Central memory CD8-positive, alpha-beta T cell (primary cell): ENCODE measurements at regions not wholly inside any gene's neighbourhood (a gene's known extent, or its start where the extent isn't known, plus 50 kb on each side); places are given as distances from the start of the nearest gene placed in this dataset.
"Not testable (repeated sequence)": the region's sequence is repeated elsewhere in the genome, so short reads cannot be mapped to it uniquely, and the experiment has no call there.

Experiments used
- ATAC-seq: fragments of 150-1000 bp; cut with Tn5 transposase; replicated peaks from 2 replicates; pipeline ENCODE4 v1.10.0; 2022; ENCODE audit warnings: mild to moderate bottlenecking, moderate FRiP score, moderate number of reproducible peaks; ENCODE audit not compliant: poor library complexity, severe bottlenecking; ENCODE audit errors: extremely low read depth
- DNase-seq, 2 donors: peaks; one replicate each; pipeline ENCODE4 v3.0.0; 2021; ENCODE audit warnings: low spot score in 2 of 2
- H3K27ac Mint-ChIP-seq: one replicate; pipeline ENCODE4 v1.8.0; 2022; ENCODE audit warnings: low read depth, mild to moderate bottlenecking, moderate library complexity, mixed read lengths
- H3K27me3 Mint-ChIP-seq: one replicate; pipeline ENCODE4 v1.8.0; 2022; ENCODE audit warnings: mixed read lengths
- H3K36me3 Mint-ChIP-seq: one replicate; pipeline ENCODE4 v1.8.0; 2022; ENCODE audit warnings: mild to moderate bottlenecking, moderate library complexity, mixed read lengths; ENCODE audit not compliant: insufficient read depth
- H3K4me1 Mint-ChIP-seq: one replicate; pipeline ENCODE4 v1.8.0; 2022; ENCODE audit warnings: mixed read lengths
- H3K4me3 Mint-ChIP-seq: one replicate; pipeline ENCODE4 v1.8.0; 2022; ENCODE audit warnings: mild to moderate bottlenecking, moderate library complexity, mixed read lengths
- H3K9me3 Mint-ChIP-seq: one replicate; pipeline ENCODE4 v1.8.0; 2022; ENCODE audit warnings: mixed read lengths

DNA sequence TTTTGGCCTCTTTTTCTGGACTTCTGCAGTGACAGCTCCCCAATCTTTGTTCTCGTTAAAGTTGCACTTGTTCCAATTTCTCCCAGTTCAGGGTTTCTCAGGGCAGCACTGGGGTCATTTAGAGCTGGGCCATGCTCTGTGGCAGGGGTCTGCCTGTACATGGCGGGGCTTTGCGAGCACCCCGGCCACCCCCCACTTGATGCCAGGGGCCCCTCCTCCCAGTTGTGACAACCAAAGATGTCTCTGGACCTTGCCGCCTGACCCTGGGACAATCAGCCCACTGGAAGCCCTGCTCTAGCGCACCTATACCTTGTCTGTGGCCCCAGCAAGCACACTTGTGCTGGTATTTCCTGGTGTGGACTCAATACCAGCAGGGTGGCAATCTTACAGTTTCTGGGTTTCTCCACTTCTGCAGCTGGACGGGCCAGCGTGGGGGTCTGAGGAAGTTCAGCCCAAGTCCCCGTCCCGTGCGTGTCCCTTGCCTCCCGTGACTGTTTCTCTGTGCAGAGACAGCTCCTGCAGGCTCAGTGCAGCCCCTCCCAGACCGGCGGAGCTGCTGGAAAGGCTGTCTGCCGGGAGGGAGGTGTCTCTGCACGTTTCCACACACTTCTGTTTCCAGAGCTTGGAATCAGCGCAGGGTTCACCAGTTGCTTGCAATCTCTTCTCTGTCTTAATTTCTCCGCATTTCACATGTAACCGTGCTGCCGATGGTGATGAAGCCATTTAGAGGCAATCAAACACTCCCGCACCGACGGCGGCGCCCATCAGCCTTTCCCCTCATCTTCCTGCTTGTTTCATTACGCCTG, 1328.9 kb downstream of the BRD1 start:
- no peak overlapping the region for H3K4me3 Mint-ChIP-seq
- peaks cover 31% of the 10 kb centered on the region for H3K27me3 Mint-ChIP-seq
- ATAC-seq = no peak

DNA sequence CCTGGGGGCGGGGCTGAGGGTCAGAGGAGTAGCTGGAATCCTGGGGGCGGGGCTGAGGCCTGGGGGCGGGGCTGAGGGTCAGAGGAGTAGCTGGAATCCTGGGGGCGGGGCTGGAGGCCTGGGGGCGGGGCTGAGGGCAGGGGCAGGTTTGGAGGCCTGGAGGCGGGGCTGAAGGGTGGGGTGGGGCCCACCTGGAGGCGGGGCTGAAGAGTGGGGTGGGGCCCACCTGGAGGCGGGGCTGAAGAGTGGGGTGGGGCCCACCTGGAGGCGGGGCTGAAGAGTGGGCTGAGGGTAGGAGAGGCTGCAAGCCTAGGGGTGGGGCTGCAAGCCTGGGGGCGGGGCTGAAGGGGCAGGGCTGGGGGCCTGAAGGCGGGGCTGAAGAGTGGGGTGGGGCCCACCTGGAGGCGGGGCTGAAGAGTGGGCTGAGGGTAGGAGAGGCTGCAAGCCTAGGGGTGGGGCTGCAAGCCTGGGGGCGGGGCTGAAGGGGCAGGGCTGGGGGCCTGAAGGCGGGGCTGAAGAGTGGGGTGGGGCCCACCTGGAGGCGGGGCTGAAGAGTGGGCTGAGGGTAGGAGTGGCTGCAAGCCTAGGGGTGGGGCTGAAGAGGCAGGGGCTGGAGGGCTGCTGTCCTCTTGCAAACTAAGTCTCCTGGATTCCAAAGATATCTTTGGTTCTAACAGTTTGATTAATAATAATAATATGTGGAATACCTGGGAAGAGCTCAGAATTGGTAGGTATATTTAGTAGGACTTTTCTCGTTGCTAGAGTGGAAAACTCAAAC, 1329.7 kb downstream of the BRD1 start:
- peaks cover 35% of the 10 kb centered on the region for H3K27me3 Mint-ChIP-seq
- H3K4me1 Mint-ChIP-seq, H3K4me3 Mint-ChIP-seq, DNase-seq, H3K27ac Mint-ChIP-seq, H3K36me3 Mint-ChIP-seq, ATAC-seq, H3K9me3 Mint-ChIP-seq: not testable (repeated sequence)

More for the DNA sequence above, 1328.9 kb downstream of the BRD1 start:
- Mint-ChIP-seq H3K36me3 (no peaks in the 10 kb centered on the region), H3K27ac (no peak overlapping the region), H3K9me3 (no peaks in the 10 kb centered on the region), H3K4me1 (no peaks in the 10 kb centered on the region)
- no peak for DNase-seq

DNA sequence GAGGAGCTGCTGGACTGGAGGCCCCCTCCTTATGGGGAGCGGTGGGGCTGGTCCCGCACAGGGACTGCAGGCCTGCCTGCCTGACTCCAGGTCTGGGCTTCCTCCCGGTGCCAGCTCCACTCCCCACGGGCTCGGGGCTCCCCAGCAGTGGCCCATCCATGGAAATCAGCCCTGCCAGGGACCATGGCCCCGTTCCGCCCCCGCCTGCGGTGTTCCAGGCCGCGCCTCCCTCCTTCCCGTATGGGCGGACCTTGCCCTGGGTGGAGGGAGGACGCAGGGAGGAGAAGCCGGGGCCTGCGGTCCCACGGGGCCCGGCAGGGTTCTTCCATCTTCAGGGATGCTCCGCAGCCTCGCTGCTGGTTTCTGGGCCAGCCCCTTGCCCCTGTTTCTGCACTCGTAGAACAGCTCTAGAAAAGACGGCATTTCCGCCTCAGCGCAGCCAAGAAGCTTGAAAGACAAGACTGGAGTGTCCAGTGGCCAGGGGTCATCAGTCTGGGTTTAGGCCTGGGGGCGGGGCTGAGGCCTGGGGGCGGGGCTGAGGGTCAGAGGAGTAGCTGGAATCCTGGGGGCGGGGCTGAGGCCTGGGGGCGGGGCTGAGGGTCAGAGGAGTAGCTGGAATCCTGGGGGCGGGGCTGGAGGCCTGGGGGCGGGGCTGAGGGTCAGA, 1330.6 kb downstream of the BRD1 start:
- no peaks in the 10 kb centered on the region for H3K9me3 Mint-ChIP-seq
- no peak overlapping the region for H3K4me3 Mint-ChIP-seq
- H3K27me3 Mint-ChIP-seq = peaks cover 37% of the 10 kb centered on the region
- DNase-seq (no peak), ATAC-seq (no peak)
- no peaks in the 10 kb centered on the region for H3K36me3 Mint-ChIP-seq
- H3K4me1 Mint-ChIP-seq = peaks cover 5% of the 10 kb centered on the region
- no peak overlapping the region for H3K27ac Mint-ChIP-seq

DNA sequence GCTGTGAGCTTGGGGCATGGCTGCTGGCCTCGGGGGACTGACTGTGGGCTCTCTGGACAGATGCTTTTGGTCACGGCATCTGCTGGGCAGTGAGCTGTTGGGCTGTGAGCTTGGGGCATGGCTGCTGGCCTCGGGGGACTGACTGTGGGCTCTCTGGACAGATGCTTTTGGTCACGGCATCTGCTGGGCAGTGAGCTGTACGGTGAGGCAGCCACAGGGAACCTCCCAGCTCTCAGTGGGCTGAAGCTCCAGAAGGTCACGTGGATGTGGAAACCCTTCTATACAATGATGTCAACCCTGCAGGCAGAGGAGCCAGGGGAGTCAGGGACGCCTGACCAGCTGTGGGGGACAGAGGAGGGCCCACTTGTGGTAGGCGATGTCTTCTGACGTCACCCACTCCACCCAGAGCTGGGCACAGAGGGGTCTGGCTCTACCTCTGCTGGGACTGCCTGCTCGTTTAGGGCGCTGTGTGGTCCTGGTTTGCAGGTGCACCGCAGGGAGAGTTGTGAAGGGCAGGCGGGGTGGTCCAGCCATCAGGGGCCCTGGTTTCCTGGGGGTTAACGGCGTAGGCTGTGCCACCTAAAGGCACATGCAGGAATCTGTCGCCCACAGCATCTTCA, 1331.3 kb downstream of the BRD1 start:
- H3K36me3 Mint-ChIP-seq = no peaks in the 10 kb centered on the region
- DNase-seq (no peak), ATAC-seq (no peak)
- no peaks in the 10 kb centered on the region for H3K9me3 Mint-ChIP-seq
- peaks cover 7% of the 10 kb centered on the region for H3K4me1 Mint-ChIP-seq
- H3K27me3 Mint-ChIP-seq = peaks cover 45% of the 10 kb centered on the region
- no peak overlapping the region for H3K4me3 Mint-ChIP-seq
- H3K27ac Mint-ChIP-seq = no peak overlapping the region

DNA sequence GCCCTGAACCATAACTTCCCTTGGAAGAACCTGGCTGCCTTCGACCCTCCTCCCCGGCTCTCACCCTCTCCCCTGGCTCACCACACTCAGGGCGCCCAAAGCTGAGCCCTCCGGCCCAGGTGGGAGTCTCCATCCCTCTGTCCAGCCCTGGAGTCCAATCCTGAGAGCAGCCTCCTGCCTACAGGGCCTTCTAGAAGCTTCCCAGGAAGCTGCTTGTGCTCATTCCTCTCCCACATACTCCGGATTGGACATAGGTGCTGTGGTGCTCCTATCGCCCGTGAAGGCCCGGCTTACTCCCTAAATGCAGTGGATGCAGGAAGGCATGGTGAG, 1332.0 kb downstream of the BRD1 start:
- H3K27ac Mint-ChIP-seq = no peak overlapping the region
- H3K9me3 Mint-ChIP-seq = no peaks in the 10 kb centered on the region
- H3K4me3 Mint-ChIP-seq = no peak overlapping the region
- peaks cover 51% of the 10 kb centered on the region for H3K27me3 Mint-ChIP-seq
- no peaks in the 10 kb centered on the region for H3K36me3 Mint-ChIP-seq
- DNase-seq (no peak), ATAC-seq (no peak)
- peaks cover 7% of the 10 kb centered on the region for H3K4me1 Mint-ChIP-seq

DNA sequence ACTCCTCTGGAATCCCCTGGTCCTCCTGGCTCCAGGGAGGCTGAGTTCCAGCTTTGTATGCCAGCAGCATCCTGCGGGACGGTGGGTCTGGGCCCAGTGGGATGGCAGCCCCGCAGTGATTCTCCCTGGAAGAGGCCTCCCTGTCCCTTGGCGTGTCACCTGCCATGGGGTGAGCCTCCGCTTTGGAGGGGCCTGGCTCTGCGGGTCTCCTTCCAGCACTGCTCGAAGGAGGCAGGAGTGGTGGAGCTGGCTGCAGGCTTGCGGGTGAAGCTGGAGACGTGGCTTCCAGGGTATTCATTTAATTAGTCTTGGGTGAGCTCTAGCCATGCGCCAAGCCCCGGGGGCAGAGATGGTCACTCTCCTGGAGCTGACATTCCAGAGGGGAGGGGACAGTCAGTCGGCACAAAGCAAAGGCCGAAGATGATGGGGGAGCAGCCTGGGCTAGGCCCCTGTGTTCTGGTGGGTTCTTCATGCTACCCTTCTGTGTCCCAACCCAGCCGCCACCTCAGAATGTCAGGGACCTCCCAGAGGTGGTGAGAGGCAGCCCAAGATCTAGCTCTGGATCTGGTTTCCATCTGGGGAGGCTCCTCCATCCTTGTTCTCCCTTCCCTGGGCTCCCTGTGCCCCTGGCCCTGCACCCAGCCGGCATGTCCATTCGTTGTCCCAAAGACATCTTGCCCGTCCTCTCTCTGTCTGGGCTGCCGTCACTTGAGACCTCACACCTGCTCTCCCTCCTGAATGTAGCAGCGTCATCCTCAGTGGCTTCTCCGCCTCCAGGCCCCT, 1332.5 kb downstream of the BRD1 start:
- H3K27me3 Mint-ChIP-seq = peaks cover 56% of the 10 kb centered on the region
- H3K36me3 Mint-ChIP-seq = no peaks in the 10 kb centered on the region
- no peak overlapping the region for H3K4me3 Mint-ChIP-seq
- no peaks in the 10 kb centered on the region for H3K9me3 Mint-ChIP-seq
- no peak overlapping the region for H3K27ac Mint-ChIP-seq
- ATAC-seq = no peak
- no peak for DNase-seq
- H3K4me1 Mint-ChIP-seq = peaks cover 7% of the 10 kb centered on the region

DNA sequence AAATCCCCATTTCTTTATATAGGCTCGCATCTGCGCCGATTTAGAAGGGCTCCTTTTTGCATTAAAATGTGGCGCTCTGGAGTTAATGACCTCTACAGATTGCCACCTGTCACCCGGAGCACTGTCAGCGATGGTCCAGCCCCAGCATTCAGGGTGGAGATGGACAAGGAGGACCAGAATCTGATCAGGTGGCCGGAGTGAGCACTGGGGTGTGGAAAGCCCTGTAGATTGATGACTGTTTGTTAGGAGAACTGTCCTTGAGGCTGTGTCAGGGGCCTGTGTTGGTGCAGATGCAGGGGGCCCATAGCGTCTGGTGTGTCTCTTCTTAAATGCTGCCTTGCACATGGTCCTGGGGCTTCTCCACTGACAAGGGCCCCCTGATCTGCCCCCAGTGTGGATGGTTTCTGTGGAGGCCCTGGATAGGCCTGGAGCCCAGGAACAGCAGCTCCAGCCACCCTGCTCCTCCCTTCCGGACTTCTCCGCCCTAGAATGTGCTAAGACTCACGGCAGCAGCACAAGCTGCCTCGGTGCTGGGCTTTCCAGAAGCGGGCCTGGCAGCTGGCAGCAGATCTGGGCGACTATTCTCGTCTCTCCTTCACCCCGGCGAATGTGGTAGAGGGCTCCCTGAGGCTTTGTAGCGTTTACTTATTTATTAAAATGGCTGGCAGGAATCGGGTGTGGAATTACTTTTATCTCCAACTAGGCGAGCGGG, 1333.3 kb downstream of the BRD1 start:
- Mint-ChIP-seq H3K36me3 (no peaks in the 10 kb centered on the region), H3K9me3 (no peaks in the 10 kb centered on the region), H3K4me3 (no peak overlapping the region), H3K4me1 (peaks cover 7% of the 10 kb centered on the region), H3K27ac (no peak overlapping the region), H3K27me3 (peaks cover 56% of the 10 kb centered on the region)
- no peak for DNase-seq
- no peak for ATAC-seq

DNA sequence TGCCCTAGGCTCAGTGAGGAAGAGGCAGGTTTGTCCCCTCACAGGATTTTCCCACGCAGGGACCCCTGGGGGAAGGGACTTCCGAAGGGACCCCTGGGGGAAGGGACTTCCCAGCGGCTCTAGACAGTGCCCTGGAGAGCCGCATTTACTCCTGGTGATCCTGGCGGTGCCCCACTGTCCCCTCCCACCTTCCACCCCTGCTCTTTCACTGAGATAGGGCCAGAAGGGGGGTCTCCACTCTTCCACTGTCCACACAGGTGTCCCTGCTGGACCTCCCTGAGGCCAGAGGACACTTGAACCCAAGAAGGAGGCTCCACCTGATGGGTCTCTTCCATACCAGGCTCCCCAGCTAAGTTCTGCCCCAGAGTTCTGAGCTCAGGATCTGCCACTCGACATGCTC, 1333.9 kb downstream of the BRD1 start:
- no peak for DNase-seq
- H3K4me1 Mint-ChIP-seq = peaks cover 7% of the 10 kb centered on the region
- no peak overlapping the region for H3K4me3 Mint-ChIP-seq
- no peak for ATAC-seq
- no peaks in the 10 kb centered on the region for H3K36me3 Mint-ChIP-seq
- no peak overlapping the region for H3K27ac Mint-ChIP-seq
- H3K27me3 Mint-ChIP-seq = peaks cover 57% of the 10 kb centered on the region
- H3K9me3 Mint-ChIP-seq = no peaks in the 10 kb centered on the region

DNA sequence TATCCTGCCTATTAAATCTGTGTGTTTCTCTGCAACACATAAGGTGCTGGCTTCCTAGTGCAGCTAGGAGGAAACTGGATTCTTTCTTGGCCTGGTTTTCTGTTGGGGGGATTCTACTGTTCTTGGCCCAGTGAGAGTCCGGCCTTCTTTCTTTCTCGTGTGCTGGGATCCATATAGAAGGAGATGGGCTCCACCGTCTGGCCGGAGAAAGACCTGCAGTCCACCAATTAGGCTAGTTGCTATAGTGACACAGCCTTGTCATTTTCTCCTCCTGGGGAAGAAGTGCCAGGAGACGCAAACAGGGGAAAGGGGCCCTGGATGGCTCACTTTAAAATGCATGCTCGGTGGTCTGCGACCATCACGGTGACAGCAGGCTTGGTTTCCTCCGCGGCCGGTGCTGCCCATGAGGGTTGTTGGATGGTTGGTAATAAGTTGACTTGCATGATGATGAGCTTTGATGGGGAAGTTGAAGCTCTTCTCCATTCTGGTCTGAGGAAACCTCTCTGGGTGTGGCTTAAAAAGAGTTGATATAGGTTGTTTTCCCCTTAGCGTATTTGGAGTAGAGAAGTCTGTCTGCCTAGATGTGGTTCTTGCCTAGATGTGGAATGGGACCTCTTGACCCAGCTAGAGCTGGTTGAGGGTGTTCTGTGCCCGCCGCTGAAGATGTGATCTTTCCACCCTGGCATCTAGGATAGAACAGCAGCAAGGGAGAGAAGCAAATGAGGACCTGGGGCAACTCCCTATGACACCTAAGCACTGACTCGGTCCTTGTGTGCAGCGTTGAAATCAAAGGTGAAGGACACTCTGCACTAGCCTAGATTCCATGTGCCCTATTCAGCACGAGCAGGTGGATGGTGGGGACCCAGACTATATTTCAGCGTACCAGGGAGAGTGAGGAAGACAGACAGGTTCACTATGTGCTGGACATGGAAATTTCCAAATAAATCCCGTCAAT, 1335.0 kb downstream of the BRD1 start:
- ATAC-seq = no peak
- Mint-ChIP-seq H3K9me3 (no peaks in the 10 kb centered on the region), H3K36me3 (no peaks in the 10 kb centered on the region), H3K27me3 (peaks cover 68% of the 10 kb centered on the region), H3K27ac (no peak overlapping the region), H3K4me3 (no peak overlapping the region), H3K4me1 (peaks cover 7% of the 10 kb centered on the region)
- no peak for DNase-seq

DNA sequence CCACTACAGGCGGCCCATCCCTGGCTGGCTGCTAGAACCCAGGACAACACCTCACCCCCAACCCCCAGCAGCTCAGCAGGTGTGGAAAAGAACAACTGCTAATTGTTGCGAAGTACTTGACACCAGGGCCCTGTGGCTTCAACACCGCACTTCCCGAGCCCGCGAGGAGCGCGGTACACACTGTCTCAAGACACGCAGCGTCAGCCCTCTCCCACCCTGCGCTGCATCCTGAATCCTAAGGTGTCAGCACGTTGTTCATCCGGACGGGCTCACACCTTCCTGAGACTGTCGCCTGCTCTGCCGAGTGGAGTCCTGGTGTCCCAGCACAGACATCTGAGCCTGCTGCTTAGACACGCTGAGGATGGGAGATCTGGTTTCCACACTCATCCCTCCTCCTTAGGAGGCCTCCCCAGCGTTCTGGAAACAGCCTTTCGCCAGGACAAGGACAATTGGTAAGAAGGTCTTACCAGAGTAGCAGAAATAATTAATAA, 1336.2 kb downstream of the BRD1 start:
- Mint-ChIP-seq H3K4me3 (no peak overlapping the region), H3K27me3 (peaks cover 80% of the 10 kb centered on the region), H3K9me3 (no peaks in the 10 kb centered on the region), H3K36me3 (no peaks in the 10 kb centered on the region), H3K4me1 (peaks cover 7% of the 10 kb centered on the region), H3K27ac (no peak overlapping the region)
- ATAC-seq (no peak), DNase-seq (no peak)
